Neural progenitor cell (in vitro differentiated cells): ENCODE measurements at regions not wholly inside any gene's neighbourhood (a gene's known extent, or its start where the extent isn't known, plus 50 kb on each side); places are given as distances from the start of the nearest gene placed in this dataset.

ENCODE experiments used
- DNase-seq: peaks from one replicate; pipeline ENCODE4 v3.0.0-alpha.2; 2016; ENCODE audit warnings: low spot score
- H2AFZ ChIP-seq: fragments of 200-600 bp; sonication (generic); replicated peaks from 2 replicates; pipeline ENCODE4 v1.6.1; 2016; ENCODE audit warnings: antibody characterized with exemption
- H3F3A ChIP-seq: fragments of 200-600 bp; sonication (generic); 2 replicates; pipeline ENCODE4 v1.6.1; 2016; ENCODE audit warnings: antibody characterized with exemption, low read depth
- H3K27ac ChIP-seq: fragments of 200-600 bp; sonication (generic); 2 replicates; pipeline ENCODE4 v1.5.1; 2016; ENCODE audit warnings: mild to moderate bottlenecking
- H3K27me3 ChIP-seq: fragments of 200-600 bp; sonication (generic); 2 replicates; pipeline ENCODE4 v1.6.1; 2016; ENCODE audit warnings: mild to moderate bottlenecking, moderate library complexity
- H3K36me3 ChIP-seq: fragments of 200-600 bp; sonication (generic); 2 replicates; pipeline ENCODE4 v1.5.1; 2016
- H3K4me1 ChIP-seq: fragments of 200-600 bp; sonication (generic); 2 replicates; pipeline ENCODE4 v1.6.1; 2016; ENCODE audit warnings: mixed run types
- H3K4me2 ChIP-seq: fragments of 200-600 bp; sonication (generic); 2 replicates; pipeline ENCODE4 v1.6.1; 2016
- H3K4me3 ChIP-seq: fragments of 200-600 bp; sonication (generic); 2 replicates; pipeline ENCODE4 v1.5.1; 2016
- H3K79me2 ChIP-seq: fragments of 200-600 bp; sonication (generic); 2 replicates; pipeline ENCODE4 v1.6.1; 2016; ENCODE audit warnings: low read depth
- H3K9ac ChIP-seq: fragments of 200-600 bp; sonication (generic); 2 replicates; pipeline ENCODE4 v1.6.1; 2016
- H3K9me3 ChIP-seq: fragments of 200-600 bp; sonication (generic); 2 replicates; pipeline ENCODE4 v1.5.1; 2016; ENCODE audit warnings: low read depth
- H4K20me1 ChIP-seq: fragments of 200-600 bp; sonication (generic); 2 replicates; pipeline ENCODE4 v1.6.1; 2016; ENCODE audit warnings: low read depth
- H3K27ac Mint-ChIP-seq: 3 replicates; pipeline ENCODE4 v1.8.0; 2021; ENCODE audit warnings: mixed read lengths
- H3K27me3 Mint-ChIP-seq: 2 replicates; pipeline ENCODE4 v1.8.0; 2022; ENCODE audit warnings: low read depth, mild to moderate bottlenecking, inconsistent platforms, moderate library complexity, mixed read lengths; ENCODE audit not compliant: insufficient read depth
- H3K36me3 Mint-ChIP-seq: 3 replicates; pipeline ENCODE4 v1.8.0; 2021; ENCODE audit warnings: mixed read lengths
- H3K4me1 Mint-ChIP-seq: 3 replicates; pipeline ENCODE4 v1.8.0; 2021; ENCODE audit warnings: mixed read lengths
- H3K4me3 Mint-ChIP-seq: 3 replicates; pipeline ENCODE4 v1.8.0; 2021; ENCODE audit warnings: mild to moderate bottlenecking, moderate library complexity, mixed read lengths
- H3K9me3 Mint-ChIP-seq: 3 replicates; pipeline ENCODE4 v1.8.0; 2020; ENCODE audit warnings: mixed read lengths
- EZH2 ChIP-seq: fragments of 200-600 bp; sonication (generic); IDR thresholded peaks from 2 replicates; pipeline ENCODE4 v1.6.1; 2017; ENCODE audit warnings: antibody characterized with exemption, mild to moderate bottlenecking, moderate library complexity
- EZH2phosphoT487 ChIP-seq: fragments of 200-600 bp; sonication (generic); IDR thresholded peaks from 2 replicates; pipeline ENCODE4 v1.6.1; 2017; ENCODE audit warnings: antibody characterized with exemption
- TF ChIP-seq, protein P1 (sequence below): fragments of 200-600 bp; sonication (generic); IDR thresholded peaks from 2 replicates; pipeline ENCODE4 v1.5.1; 2017; ENCODE audit warnings: antibody characterized with exemption, mild to moderate bottlenecking

DNA sequence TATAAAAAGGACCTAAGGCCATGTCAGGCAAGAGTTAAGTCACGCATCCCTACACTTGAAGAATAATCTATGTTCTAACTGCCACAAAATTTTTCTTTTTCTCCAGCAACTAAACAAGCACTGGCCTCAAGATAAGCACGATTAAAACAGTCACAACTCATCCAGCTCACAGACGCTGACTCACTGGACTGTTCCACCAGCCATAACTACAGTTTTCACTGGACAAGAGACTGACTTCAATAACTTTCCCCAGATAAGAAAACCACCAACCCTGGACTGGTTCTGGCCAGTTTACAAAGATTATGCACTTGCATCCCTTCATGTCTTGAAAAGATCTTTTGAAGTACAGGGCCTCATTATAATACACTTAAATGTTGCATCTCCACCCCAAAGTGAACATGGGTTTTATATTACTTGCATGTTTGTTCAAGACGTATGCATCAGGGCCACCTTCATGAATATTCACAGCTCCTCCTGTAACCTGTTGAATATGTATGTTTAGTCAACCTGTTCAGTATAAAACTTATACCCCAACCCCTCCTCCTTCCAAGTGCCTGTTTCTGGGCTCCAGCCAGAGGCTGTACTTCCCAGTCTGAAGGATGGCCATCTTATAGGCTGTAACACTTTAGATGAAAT, 129.3 kb upstream of the EPB41L4A start:
- Mint-ChIP-seq H3K9me3 (no peaks in the 10 kb centered on the region), H3K4me3 (no peak overlapping the region), H3K27ac (no peak overlapping the region), H3K36me3 (no peaks in the 10 kb centered on the region), H3K27me3 (peaks cover 9% of the 10 kb centered on the region), H3K4me1 (no peaks in the 10 kb centered on the region)
- Histone ChIP-seq H3K27ac (no peak overlapping the region), H2AFZ (no peak overlapping the region), H3K36me3 (no peaks in the 10 kb centered on the region), H3K79me2 (no peaks in the 10 kb centered on the region), H3K9me3 (no peaks in the 10 kb centered on the region), H3K4me3 (no peak overlapping the region), H3K4me1 (no peaks in the 10 kb centered on the region), H3K27me3 (no peaks in the 10 kb centered on the region), H3K4me2 (no peak overlapping the region), H4K20me1 (no peaks in the 10 kb centered on the region), H3K9ac (no peak overlapping the region), H3F3A (no peaks in the 10 kb centered on the region)
- DNase-seq: no peak
- TF ChIP-seq EZH2phosphoT487: no peak
- TF ChIP-seq EZH2: no peak
- TF ChIP-seq, protein P1, sequence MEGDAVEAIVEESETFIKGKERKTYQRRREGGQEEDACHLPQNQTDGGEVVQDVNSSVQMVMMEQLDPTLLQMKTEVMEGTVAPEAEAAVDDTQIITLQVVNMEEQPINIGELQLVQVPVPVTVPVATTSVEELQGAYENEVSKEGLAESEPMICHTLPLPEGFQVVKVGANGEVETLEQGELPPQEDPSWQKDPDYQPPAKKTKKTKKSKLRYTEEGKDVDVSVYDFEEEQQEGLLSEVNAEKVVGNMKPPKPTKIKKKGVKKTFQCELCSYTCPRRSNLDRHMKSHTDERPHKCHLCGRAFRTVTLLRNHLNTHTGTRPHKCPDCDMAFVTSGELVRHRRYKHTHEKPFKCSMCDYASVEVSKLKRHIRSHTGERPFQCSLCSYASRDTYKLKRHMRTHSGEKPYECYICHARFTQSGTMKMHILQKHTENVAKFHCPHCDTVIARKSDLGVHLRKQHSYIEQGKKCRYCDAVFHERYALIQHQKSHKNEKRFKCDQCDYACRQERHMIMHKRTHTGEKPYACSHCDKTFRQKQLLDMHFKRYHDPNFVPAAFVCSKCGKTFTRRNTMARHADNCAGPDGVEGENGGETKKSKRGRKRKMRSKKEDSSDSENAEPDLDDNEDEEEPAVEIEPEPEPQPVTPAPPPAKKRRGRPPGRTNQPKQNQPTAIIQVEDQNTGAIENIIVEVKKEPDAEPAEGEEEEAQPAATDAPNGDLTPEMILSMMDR: no peak

DNA sequence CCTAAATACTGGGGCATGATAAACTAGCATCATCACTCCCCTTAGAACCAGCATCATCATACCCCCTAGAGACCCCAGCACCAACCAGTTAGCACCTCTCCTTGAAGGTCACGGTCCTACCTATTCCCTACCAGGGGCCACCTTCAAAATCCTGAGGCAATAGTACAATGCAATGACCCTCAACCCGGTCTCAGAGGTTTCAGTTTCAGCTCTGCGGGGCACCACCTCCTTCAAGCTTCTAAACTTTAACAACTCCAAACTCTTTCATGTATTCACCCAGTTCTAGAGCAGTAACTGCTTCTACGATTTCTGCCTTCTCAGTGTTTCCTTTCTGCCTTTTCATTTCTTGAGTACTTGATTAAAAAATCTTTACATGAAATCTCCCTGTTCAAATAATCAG, 130.1 kb upstream of the EPB41L4A start:
- H3K9me3 Mint-ChIP-seq: no peaks in the 10 kb centered on the region
- Histone ChIP-seq H3K27me3 (no peaks in the 10 kb centered on the region), H3K9me3 (no peaks in the 10 kb centered on the region), H3K4me3 (no peak overlapping the region), H3K4me2 (no peak overlapping the region), H3F3A (no peaks in the 10 kb centered on the region), H3K4me1 (no peaks in the 10 kb centered on the region), H4K20me1 (no peaks in the 10 kb centered on the region), H3K27ac (no peak overlapping the region), H2AFZ (no peak overlapping the region), H3K9ac (no peak overlapping the region), H3K79me2 (no peaks in the 10 kb centered on the region), H3K36me3 (no peaks in the 10 kb centered on the region)
- no peaks in the 10 kb centered on the region for H3K36me3 Mint-ChIP-seq
- DNase-seq: no peak
- TF ChIP-seq EZH2: no peak
- TF ChIP-seq EZH2phosphoT487: no peak
- TF ChIP-seq, protein P1: no peak
- H3K4me3 Mint-ChIP-seq: no peak overlapping the region
- peaks cover 7% of the 10 kb centered on the region for H3K27me3 Mint-ChIP-seq
- H3K4me1 Mint-ChIP-seq: no peaks in the 10 kb centered on the region
- no peak overlapping the region for H3K27ac Mint-ChIP-seq

DNA sequence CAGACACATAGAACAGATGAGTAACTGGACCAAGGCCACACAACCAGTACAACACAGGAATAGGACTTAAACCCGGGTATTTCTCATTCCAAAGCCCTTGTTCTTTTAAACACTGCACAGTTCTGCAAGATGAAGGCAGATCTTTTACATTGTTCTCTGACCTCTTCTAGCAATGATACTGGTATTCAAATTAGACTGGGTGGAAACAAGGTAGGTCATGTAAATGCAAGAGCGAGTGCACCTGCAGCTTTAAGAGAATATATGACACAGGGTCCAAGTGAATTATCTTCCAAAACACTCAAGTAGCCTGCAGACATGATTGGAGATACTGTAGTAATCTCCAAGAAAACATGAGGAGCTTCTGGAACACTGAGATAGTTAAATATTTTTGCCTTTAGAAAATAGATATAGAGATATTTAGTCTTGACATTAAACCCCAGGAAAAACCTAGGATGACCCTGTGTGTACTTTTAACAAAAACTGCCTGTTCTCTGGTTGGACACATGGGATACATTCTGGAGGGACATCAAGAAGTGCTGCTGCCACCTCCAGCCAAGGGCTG, 130.6 kb upstream of the EPB41L4A start:
- no peaks in the 10 kb centered on the region for H3K9me3 Mint-ChIP-seq
- no peak overlapping the region for H3K9ac ChIP-seq
- TF ChIP-seq, protein P1: no peak
- no peak for TF ChIP-seq EZH2
- no peak for TF ChIP-seq EZH2phosphoT487
- H3K4me3 Mint-ChIP-seq: no peak overlapping the region
- no peak overlapping the region for H3K4me3 ChIP-seq
- no peak overlapping the region for H3K27ac Mint-ChIP-seq
- no peak overlapping the region for H2AFZ ChIP-seq
- H3F3A ChIP-seq: no peaks in the 10 kb centered on the region
- no peaks in the 10 kb centered on the region for H3K36me3 Mint-ChIP-seq
- no peak overlapping the region for H3K4me2 ChIP-seq
- no peaks in the 10 kb centered on the region for H3K27me3 ChIP-seq
- no peaks in the 10 kb centered on the region for H3K9me3 ChIP-seq
- no peaks in the 10 kb centered on the region for H3K4me1 ChIP-seq
- no peaks in the 10 kb centered on the region for H3K79me2 ChIP-seq
- H4K20me1 ChIP-seq: no peaks in the 10 kb centered on the region
- DNase-seq: no peak
- no peak overlapping the region for H3K27ac ChIP-seq
- peaks cover 7% of the 10 kb centered on the region for H3K27me3 Mint-ChIP-seq
- peaks cover 5% of the 10 kb centered on the region for H3K4me1 Mint-ChIP-seq
- H3K36me3 ChIP-seq: no peaks in the 10 kb centered on the region
